Stimulated activated naive B cell treated with anti-CD40 and anti-IgM and Interleukin-4, amounts not matched to agents 10 μg/mL and 1 μg/mL and 100 μg/mL, for 72 hours (primary cell): ENCODE measurements at regions not wholly inside any gene's neighbourhood (a gene's known extent, or its start where the extent isn't known, plus 50 kb on each side); places are given as distances from the start of the nearest gene placed in this dataset.
A peak's percentile ranks its signal among the peaks of the same experiment; 100 is the strongest.

Experiments
- ATAC-seq, 2 donors: fragments of 150-1000 bp; cut with Tn5 transposase; replicated peaks; 2 replicates each; pipeline ENCODE4 v1.10.0; 2021; ENCODE audit warnings: moderate library complexity in 1 of 2
- DNase-seq: peaks from one replicate; pipeline ENCODE4 v3.0.0; 2021
- H3K27ac Mint-ChIP-seq: one replicate; pipeline ENCODE4 v1.8.0; 2022; ENCODE audit warnings: mild to moderate bottlenecking, mixed read lengths
- H3K27me3 Mint-ChIP-seq, 2 donors: one replicate each; pipeline ENCODE4 v1.8.0; 2022; ENCODE audit warnings: mixed read lengths in 2 of 2
- H3K36me3 Mint-ChIP-seq, 2 donors: one replicate each; pipeline ENCODE4 v1.8.0; 2022; ENCODE audit warnings: mixed read lengths in 2 of 2, mild to moderate bottlenecking in 1 of 2
- H3K4me1 Mint-ChIP-seq, 2 donors: one replicate each; pipeline ENCODE4 v1.8.0; 2022; ENCODE audit warnings: mixed read lengths in 2 of 2, mild to moderate bottlenecking in 1 of 2
- H3K4me3 Mint-ChIP-seq, 2 donors: one replicate each; pipeline ENCODE4 v1.8.0; 2022; ENCODE audit warnings: mild to moderate bottlenecking in 2 of 2, mixed read lengths in 2 of 2, moderate library complexity in 1 of 2
- H3K9me3 Mint-ChIP-seq, 2 donors: one replicate each; pipeline ENCODE4 v1.8.0; 2022; ENCODE audit warnings: mixed read lengths in 2 of 2, mild to moderate bottlenecking in 1 of 2

- ATAC-seq = no peak
- Mint-ChIP-seq H3K4me3 (no peak overlapping the region), H3K27me3 (peaks cover 22 to 23% of the 10 kb centered on the region in 2 donors)
Measured at GRCh38 chr1:230517326-230517725, 91.2 kb upstream of the PGBD5 start.

DNA sequence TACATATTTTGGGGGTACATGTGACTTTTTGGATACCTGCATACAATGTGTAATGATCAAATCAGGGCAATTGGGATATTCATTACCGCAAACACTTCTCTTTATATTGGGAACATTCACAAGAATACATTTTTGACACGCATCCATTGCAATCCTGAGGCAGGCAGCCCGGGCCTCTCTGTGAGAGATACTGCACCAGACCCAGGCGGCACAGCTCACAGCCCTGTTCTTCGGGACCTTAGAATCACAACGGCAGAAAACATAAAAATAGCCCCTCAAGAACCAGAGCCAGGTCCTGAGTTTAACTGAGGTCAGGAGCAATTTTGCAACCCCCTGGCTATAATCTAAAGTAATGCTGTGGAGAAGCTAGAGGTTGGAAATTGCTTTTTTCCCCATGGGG lies 90.8 kb upstream of the PGBD5 start:
- Mint-ChIP-seq H3K4me1 (peaks cover 0 to 2% of the 10 kb centered on the region in 2 donors), H3K36me3 (no peaks in the 10 kb centered on the region), H3K27ac (no peak overlapping the region), H3K4me3 (no peak overlapping the region), H3K27me3 (peaks cover 20 to 22% of the 10 kb centered on the region in 2 donors), H3K9me3 (no peaks in the 10 kb centered on the region)
- ATAC-seq (no peak), DNase-seq (no peak)

More at GRCh38 chr1:230517326-230517725, 91.2 kb upstream of the PGBD5 start:
- no peaks in the 10 kb centered on the region for H3K36me3 Mint-ChIP-seq
- H3K27ac Mint-ChIP-seq = no peak overlapping the region
- no peak for DNase-seq
- peaks cover 0 to 1% of the 10 kb centered on the region in 2 donors for H3K9me3 Mint-ChIP-seq
- H3K4me1 Mint-ChIP-seq = peaks cover 0 to 2% of the 10 kb centered on the region in 2 donors

GRCh38 chr1:230515451-230516145 lies 89.5 kb upstream of the PGBD5 start:
- Mint-ChIP-seq H3K27me3 (peaks cover 18 to 22% of the 10 kb centered on the region in 2 donors), H3K4me3 (no peak overlapping the region), H3K9me3 (no peaks in the 10 kb centered on the region), H3K27ac (no peak overlapping the region), H3K36me3 (no peaks in the 10 kb centered on the region), H3K4me1 (peaks cover 0 to 2% of the 10 kb centered on the region in 2 donors)
- DNase-seq = no peak
- ATAC-seq = no peak

GRCh38 chr1:230510496-230510895 lies 84.4 kb upstream of the PGBD5 start:
- no peak overlapping the region for H3K4me3 Mint-ChIP-seq
- H3K9me3 Mint-ChIP-seq = no peaks in the 10 kb centered on the region
- no peak for ATAC-seq
- no peak overlapping the region for H3K27ac Mint-ChIP-seq
- H3K27me3 Mint-ChIP-seq = peaks cover 18% of the 10 kb centered on the region in 2 donors
- DNase-seq = no peak
- peaks cover 24 to 30% of the 10 kb centered on the region in 2 donors for H3K4me1 Mint-ChIP-seq
- H3K36me3 Mint-ChIP-seq = no peaks in the 10 kb centered on the region

DNA sequence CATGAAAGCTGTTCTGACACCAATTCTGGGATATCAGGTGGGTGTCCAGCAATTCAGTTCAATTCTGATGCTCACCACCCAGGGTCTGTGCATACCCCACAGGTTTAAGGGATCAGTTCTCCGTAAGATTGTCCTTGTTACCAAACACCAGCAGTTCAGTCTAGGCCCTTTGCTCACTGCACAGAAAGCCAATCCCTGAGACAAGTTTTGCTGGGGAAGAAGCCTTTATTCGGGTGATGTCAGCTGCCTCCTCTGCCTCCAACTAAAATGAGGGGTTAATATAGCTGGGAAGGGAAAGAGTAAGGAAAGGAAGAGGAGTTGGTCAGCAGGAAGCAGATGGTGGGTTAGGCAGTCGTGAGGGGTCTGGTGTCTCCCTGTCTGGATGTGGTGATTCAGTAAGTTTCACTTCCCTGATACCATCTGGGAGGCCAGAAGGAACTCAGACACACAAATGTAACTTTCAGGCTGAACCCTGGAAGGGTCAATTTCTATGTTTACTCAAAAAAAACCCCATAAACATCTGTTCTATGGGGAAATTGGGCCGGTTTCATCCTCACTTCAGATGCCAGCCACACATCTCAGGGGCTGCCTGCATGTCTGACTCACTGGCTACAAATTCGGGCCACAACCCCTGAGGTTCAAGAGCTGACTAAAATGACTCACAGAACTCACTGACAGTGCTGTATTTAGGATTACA lies 83.3 kb upstream of the PGBD5 start:
- peaks cover 24 to 30% of the 10 kb centered on the region in 2 donors for H3K4me1 Mint-ChIP-seq
- peak; percentile 76 to 87 for ATAC-seq

DNA sequence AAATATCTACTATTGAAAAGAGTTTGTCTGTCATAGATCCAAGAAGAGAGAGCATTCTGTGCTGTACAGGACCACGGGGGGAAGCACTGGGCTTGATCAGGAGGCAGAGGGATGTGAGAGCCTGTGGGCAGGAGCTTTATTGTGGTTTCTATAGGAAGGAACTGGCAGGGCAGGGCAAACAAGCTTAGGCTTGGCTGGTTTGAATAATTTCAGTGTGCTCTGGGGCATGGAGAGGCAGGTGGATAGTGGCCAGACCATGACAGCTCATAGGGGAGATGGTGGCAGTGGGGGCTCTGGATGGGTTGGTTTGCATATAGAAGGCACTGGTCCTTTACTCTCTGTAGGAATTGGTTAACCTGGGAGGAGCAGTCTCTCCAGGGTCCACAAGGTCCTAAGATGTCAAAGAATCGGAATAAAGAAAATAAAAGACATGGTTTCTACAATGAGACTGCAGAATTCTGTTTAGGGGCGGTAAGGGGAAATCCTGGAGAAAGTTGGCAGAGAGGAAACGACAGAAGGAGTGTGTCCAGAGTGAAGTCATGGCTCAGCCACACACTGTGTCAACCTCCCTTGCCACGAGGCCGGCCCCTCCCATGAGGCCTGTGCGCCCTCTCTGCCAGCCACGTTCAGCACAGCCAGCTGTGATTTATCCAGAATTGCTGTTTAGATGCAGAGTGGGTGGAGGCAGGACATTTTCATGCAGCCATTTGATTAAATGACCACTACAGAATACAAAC lies 81.7 kb upstream of the PGBD5 start:
- Mint-ChIP-seq H3K36me3 (no peaks in the 10 kb centered on the region), H3K9me3 (no peaks in the 10 kb centered on the region), H3K27me3 (peaks cover under 1 to 2% of the 10 kb centered on the region in 2 donors), H3K27ac (no peak overlapping the region), H3K4me3 (no peak overlapping the region), H3K4me1 (peaks cover 22 to 30% of the 10 kb centered on the region in 2 donors)
- DNase-seq = no peak
- peak; percentile 52 to 56 for ATAC-seq

More for the DNA sequence above, 83.3 kb upstream of the PGBD5 start:
- no peaks in the 10 kb centered on the region for H3K9me3 Mint-ChIP-seq
- no peaks in the 10 kb centered on the region for H3K36me3 Mint-ChIP-seq
- peak; percentile 27 for DNase-seq
- no peak overlapping the region for H3K4me3 Mint-ChIP-seq
- H3K27me3 Mint-ChIP-seq = peaks cover 13 to 17% of the 10 kb centered on the region in 2 donors
- H3K27ac Mint-ChIP-seq = no peak overlapping the region

DNA sequence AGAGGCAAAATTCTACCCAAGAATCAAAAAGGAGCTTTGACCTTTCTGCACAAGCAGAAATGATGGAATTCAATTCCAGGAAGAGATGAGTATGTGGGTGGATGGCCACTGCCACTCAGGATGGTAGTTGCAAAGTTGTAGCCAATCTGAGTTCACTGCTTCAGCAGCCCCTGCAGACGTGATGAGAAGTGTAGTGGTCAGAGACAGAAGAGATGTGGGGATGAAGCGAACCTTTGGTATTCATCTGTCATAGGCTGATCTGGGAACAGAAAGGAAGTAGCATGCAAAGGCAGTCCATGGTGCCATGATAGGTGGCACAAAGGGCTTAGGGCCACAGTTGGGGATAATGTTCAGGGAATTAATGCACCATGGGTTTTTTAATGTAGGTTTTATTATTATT lies 81.1 kb upstream of the PGBD5 start:
- Mint-ChIP-seq H3K4me3 (no peak overlapping the region), H3K4me1 (peaks cover 22 to 30% of the 10 kb centered on the region in 2 donors), H3K36me3 (no peaks in the 10 kb centered on the region), H3K27ac (no peak overlapping the region), H3K9me3 (no peaks in the 10 kb centered on the region), H3K27me3 (no peaks in the 10 kb centered on the region)
- ATAC-seq (no peak), DNase-seq (no peak)

DNA sequence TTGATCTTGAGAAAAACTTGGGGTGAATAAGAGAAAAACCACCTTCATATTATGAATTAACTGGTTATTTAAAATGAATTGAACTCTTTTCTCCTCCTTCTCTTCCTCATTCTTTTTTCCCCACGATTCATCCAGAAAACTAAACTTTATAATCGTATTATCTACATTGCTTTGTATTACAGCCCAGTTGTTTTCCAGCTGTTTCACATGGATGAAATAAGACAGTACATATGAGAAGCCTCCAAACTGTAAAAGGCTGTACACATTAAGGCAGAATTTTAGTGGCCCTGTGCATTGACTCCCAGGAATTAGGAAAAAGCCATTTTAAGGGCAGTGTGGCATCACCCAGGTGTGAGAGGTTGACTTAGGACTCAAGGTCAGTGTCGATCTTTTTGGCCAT lies 80.3 kb upstream of the PGBD5 start:
- ATAC-seq (no peak), DNase-seq (no peak)
- Mint-ChIP-seq H3K4me1 (peaks cover 22 to 30% of the 10 kb centered on the region in 2 donors), H3K4me3 (no peak overlapping the region), H3K36me3 (no peaks in the 10 kb centered on the region), H3K27me3 (no peaks in the 10 kb centered on the region), H3K27ac (no peak overlapping the region), H3K9me3 (no peaks in the 10 kb centered on the region)

GRCh38 chr1:230504310-230504709 lies 78.2 kb upstream of the PGBD5 start:
- Mint-ChIP-seq H3K27me3 (peaks cover 4 to 7% of the 10 kb centered on the region in 2 donors), H3K36me3 (no peaks in the 10 kb centered on the region), H3K4me3 (no peak overlapping the region), H3K27ac (no peak overlapping the region), H3K9me3 (no peaks in the 10 kb centered on the region), H3K4me1 (peaks cover 11 to 18% of the 10 kb centered on the region in 2 donors)
- ATAC-seq (no peak), DNase-seq (no peak)

DNA sequence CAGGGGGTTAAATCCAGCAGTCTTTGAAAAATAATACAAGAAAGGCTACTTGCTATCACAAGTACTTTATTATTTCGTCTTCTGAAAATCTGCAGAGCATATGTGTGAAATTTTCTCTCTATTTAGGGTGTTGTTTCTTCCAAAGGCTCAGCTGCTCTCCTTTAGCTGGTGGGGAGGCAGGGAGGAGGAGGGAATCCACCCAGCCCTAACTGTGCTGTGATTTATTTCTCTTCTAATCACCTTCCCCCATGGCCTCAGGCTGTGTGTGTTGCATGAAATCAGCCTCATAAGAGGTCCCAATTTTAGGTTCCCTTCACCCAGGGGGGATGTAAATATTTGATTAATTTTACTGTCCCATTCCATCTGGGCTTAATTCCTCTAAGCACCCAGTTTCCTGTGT lies 77.6 kb upstream of the PGBD5 start:
- Mint-ChIP-seq H3K4me1 (peaks cover 10 to 15% of the 10 kb centered on the region in 2 donors), H3K27me3 (peaks cover 4 to 12% of the 10 kb centered on the region in 2 donors), H3K4me3 (no peak overlapping the region), H3K9me3 (no peaks in the 10 kb centered on the region), H3K27ac (no peak overlapping the region), H3K36me3 (no peaks in the 10 kb centered on the region)
- ATAC-seq = no peak
- DNase-seq = no peak

DNA sequence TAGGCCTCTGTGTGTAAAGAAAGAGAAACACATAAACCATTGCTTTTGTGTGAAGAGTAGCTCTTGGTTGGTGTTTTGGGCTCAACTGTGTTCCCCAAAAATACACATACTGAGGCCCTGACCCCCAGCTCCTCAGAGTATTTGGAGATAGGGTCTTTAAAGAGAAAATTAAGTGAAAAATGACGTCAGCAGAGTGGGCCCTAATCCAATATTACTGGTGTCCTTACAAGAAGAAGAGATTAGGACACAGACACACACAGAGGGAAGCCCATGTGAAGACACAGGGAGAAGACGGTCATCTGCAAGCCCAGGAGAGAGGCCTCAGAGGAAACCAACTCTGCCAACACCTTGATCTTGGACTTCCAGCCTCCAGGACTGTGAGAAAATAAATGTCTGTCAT lies 76.9 kb upstream of the PGBD5 start:
- Mint-ChIP-seq H3K36me3 (no peaks in the 10 kb centered on the region), H3K27ac (no peak overlapping the region), H3K4me1 (peaks cover 10 to 11% of the 10 kb centered on the region in 2 donors), H3K9me3 (no peaks in the 10 kb centered on the region), H3K4me3 (no peak overlapping the region), H3K27me3 (peaks cover 12 to 20% of the 10 kb centered on the region in 2 donors)
- no peak for ATAC-seq
- DNase-seq = no peak

DNA sequence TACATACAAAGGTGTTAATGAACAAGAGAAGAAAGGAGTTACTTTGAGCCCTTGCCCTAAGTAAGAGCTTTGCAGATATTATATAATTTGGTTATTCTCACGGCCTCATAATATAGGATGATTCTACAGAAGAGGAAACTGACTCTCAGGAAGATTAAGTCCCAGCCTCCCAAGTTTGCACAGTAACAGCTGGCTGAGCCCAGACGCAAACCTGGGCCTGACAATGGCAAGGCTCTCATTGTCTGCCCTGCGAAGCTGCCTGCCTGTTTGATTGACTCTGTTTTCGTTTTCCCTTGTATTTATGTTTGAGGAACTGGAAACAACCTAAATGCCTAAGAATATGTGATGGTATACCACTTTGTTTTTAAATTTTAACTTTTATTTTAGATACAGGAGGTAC lies 76.2 kb upstream of the PGBD5 start:
- H3K36me3 Mint-ChIP-seq = no peaks in the 10 kb centered on the region
- no peak overlapping the region for H3K4me3 Mint-ChIP-seq
- no peak overlapping the region for H3K27ac Mint-ChIP-seq
- H3K4me1 Mint-ChIP-seq = peaks cover 4% of the 10 kb centered on the region in 2 donors
- DNase-seq = no peak
- no peak for ATAC-seq
- peaks cover 17 to 26% of the 10 kb centered on the region in 2 donors for H3K27me3 Mint-ChIP-seq
- no peaks in the 10 kb centered on the region for H3K9me3 Mint-ChIP-seq

DNA sequence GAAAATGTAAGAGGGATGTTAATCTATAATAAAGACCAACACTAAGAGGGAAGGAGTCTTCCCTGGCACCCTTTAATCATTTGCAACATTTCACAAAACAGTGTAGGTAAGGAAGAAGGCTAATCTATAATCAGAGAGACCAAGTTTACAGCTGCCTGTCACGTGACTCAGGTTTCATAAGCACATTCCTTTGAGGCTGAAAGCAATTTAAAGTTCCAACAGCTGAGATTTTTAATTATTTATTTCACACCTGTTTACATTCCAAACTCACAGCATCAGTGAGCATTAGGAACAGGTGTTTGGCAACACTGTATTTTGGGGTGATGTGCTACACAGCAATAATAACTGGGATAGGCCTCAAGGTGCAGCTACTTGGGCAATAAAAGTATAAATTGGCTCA lies 75.7 kb upstream of the PGBD5 start:
- Mint-ChIP-seq H3K36me3 (no peaks in the 10 kb centered on the region), H3K4me1 (no peaks in the 10 kb centered on the region), H3K9me3 (no peaks in the 10 kb centered on the region), H3K27ac (no peak overlapping the region), H3K4me3 (no peak overlapping the region), H3K27me3 (peaks cover 20 to 31% of the 10 kb centered on the region in 2 donors)
- DNase-seq (no peak), ATAC-seq (no peak)

- DNase-seq (no peak), ATAC-seq (no peak)
- no peak overlapping the region for H3K27ac Mint-ChIP-seq
- no peak overlapping the region for H3K4me3 Mint-ChIP-seq
- no peaks in the 10 kb centered on the region for H3K4me1 Mint-ChIP-seq
- peaks cover 26 to 37% of the 10 kb centered on the region in 2 donors for H3K27me3 Mint-ChIP-seq
- no peaks in the 10 kb centered on the region for H3K36me3 Mint-ChIP-seq
- no peaks in the 10 kb centered on the region for H3K9me3 Mint-ChIP-seq
Measured at GRCh38 chr1:230501242-230501641, 75.1 kb upstream of the PGBD5 start.
